ENCODE measurements at regions not wholly inside any gene's neighbourhood (a gene's known extent, or its start where the extent isn't known, plus 50 kb on each side); places are given as distances from the start of the nearest gene placed in this dataset.

- TF ChIP-seq NR2C2 (IDR thresholded peaks at IDR 0.05; ENCODE audit: borderline replicate concordance, control insufficient read depth, insufficient read length, low read depth) (no peak), ETV6 (conservative IDR thresholded peaks at IDR 0.05 in 1 of 2, IDR thresholded peaks at IDR 0.05 in 1 of 2; ENCODE audit: borderline replicate concordance in 1 of 2, low read depth in 1 of 2) (no peak), SMC3 (IDR thresholded peaks at IDR 0.05; ENCODE audit: borderline replicate concordance, low read length) (no peak), CTCF (IDR thresholded peaks at IDR 0.05 in 2 of 3, conservative IDR thresholded peaks at IDR 0.05 in 1 of 3; ENCODE audit: control insufficient read depth in 2 of 3, extremely low read depth in 1 of 3, insufficient read depth in 1 of 3, low read depth in 3 of 3, low read length in 3 of 3) (no peak), EED (IDR thresholded peaks at IDR 0.05; ENCODE audit: low read depth) (no peak), EGR1 (IDR thresholded peaks at IDR 0.05; ENCODE audit: borderline replicate concordance in 1 of 2, low read depth in 2 of 2, low read length in 2 of 2) (no peak)
Observed at GRCh38 chr4:43918377-43918776, 530.2 kb downstream of the KCTD8 start.

Data from GM12878 (cell line).